ENCODE measurements at regions not wholly inside any gene's neighbourhood (a gene's known extent, or its start where the extent isn't known, plus 50 kb on each side); places are given as distances from the start of the nearest gene placed in this dataset.

DNA sequence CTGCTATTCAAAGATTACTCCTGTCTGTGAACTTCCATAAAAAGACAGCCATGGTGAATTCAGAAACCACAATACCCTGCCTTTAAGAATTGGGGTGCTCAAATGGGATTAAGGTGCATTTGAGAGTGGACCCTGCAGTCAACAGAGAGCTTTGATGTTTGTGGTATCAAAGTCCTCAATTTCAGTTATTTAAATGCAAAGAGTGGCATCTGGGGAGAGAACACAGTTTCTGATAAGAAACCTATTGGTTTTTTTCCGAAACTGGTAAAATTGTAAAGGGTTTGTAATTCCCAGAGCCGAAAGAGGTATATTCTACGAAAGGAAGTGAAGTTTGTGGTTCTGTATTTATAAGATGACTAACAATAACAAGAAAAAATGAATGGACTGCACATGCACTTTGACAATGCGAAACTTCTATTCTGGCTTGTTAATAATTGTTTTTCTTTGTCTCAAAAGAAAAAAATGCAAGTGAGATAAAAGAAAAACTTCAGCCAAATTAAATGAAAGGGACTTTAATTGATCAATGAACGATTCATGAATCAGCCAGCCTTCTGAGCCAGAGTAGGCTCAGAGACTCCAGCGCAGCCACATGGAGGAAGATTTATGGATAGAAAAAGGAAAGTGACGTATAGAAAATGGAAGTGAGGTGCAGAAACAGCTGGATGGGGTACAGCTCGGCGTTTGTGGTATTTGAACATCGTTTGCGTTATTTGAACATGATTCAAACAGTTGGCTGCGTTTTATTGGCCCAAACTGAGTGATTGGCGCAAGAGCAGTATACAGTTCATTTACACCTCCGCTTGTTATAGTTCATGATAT, 70.5 kb upstream of the DUSP22 start:
- TF ChIP-seq, protein P1, sequence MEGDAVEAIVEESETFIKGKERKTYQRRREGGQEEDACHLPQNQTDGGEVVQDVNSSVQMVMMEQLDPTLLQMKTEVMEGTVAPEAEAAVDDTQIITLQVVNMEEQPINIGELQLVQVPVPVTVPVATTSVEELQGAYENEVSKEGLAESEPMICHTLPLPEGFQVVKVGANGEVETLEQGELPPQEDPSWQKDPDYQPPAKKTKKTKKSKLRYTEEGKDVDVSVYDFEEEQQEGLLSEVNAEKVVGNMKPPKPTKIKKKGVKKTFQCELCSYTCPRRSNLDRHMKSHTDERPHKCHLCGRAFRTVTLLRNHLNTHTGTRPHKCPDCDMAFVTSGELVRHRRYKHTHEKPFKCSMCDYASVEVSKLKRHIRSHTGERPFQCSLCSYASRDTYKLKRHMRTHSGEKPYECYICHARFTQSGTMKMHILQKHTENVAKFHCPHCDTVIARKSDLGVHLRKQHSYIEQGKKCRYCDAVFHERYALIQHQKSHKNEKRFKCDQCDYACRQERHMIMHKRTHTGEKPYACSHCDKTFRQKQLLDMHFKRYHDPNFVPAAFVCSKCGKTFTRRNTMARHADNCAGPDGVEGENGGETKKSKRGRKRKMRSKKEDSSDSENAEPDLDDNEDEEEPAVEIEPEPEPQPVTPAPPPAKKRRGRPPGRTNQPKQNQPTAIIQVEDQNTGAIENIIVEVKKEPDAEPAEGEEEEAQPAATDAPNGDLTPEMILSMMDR (conservative IDR thresholded peaks at IDR 0.05): no peak
- no peak for TF ChIP-seq ZFX (IDR thresholded peaks at IDR 0.05)
- H3K27ac ChIP-seq: no peak overlapping the region

DNA sequence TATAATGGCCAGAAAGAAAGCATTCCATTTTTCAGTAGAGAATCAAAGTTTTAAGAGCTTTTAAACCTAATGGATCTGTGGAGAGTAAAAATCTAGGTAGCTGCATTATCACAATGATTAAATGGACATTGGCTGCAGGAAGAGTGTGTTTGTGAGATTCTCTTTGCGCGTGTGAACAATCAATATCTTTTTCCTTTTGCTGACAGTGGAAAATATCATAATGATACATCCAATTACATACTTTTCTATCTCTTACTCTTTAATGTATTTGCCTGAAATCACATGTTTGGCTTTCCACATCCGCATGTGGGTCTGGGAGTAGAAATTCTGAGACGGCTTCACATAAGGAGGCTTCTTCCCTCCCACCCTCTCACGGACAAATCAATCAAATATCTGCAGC, 69.8 kb upstream of the DUSP22 start:
- TF ChIP-seq, protein P1 (conservative IDR thresholded peaks at IDR 0.05): no peak
- TF ChIP-seq ZFX (IDR thresholded peaks at IDR 0.05): no peak
- H3K27ac ChIP-seq: no peak overlapping the region

DNA sequence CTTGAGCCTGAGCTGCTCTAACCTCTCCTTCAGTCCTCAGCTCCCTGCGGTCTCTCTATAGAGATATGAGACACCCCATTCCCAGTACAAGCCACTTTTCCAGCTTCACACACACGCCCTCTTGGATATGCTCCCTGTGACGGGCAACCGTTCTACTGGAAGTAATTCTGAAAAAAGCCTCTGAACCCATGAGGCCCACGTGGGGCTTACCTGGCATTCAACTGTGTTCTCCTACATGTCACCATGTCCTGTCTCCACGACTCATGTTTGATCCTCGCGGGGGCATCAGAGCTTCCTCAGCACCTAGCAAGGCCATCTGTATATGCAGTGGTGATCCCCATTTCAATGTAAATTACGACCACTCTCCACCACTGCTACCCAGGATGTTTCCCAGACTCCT, 69.2 kb upstream of the DUSP22 start:
- no peak overlapping the region for H3K27ac ChIP-seq
- TF ChIP-seq, protein P1 (conservative IDR thresholded peaks at IDR 0.05): no peak
- no peak for TF ChIP-seq ZFX (IDR thresholded peaks at IDR 0.05)

DNA sequence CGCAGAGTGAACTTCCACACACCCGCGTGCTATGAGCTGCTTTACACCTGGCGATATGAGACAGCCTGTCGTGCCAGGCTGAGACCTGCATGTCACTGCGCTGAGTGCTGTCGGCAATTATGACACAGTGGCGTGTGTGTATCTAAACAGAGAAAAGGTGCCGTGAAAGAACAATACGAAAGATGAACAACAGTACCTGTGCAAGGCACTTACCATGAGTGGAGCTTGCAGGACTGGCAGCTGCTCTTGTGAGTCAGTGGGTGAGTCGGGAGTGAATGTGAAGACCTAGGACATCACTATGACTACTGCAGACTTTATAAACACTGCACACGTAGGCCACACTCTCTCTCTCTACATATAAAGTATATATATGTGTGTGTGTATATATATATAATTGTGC, 68.5 kb upstream of the DUSP22 start:
- TF ChIP-seq, protein P1 (conservative IDR thresholded peaks at IDR 0.05): no peak
- TF ChIP-seq ZFX (IDR thresholded peaks at IDR 0.05): no peak
- no peak overlapping the region for H3K27ac ChIP-seq

DNA sequence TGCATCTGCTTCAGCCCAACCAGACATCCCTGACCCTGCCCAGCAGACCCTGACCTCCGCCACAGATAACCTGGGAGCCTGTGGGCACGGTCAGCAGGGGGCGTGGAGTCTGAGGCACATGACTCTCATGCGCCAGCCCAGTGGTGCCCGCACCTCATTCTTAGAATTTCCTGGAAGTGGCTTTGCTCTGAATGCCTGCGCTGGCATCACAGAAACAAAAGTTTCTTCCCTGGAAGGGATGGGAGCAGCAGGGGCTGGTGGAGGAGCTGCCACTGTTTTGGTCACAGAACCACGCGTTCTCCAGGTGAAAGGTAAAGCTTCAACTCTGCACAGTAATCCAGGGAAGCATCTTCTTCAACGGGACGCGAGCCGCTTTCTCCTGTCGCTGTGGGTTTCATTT, 67.9 kb upstream of the DUSP22 start:
- TF ChIP-seq, protein P1 (conservative IDR thresholded peaks at IDR 0.05): no peak
- H3K27ac ChIP-seq: no peak overlapping the region

DNA sequence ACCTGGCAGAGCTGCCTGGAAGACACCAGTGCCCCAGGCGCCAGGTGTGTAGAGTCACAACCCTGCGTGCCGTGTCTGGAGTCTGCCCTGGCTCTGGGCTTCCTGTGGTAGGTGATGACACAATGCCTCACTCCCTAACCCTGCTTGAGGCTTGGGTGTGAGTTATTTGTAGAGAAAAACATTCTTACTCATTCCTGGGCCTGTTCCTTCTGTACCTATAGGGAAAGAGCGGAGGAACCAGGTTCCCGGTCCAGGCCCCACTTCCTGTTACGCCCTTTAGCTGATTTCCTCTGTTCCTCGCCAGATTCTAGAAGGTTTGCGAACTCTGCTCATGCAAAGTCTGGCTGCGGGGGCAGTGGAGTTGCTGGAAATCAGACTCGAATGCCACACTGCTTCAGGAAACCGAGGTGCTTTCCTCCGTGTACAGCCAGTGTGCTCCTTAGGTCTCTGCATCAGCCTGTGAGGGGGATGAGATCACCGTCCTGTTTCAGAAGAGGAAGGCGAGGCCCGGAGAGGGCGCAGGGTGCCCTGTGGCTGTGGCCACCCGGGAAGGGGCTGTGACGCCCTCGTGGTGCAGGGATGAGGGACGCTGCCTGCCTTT, 67.1 kb upstream of the DUSP22 start:
- TF ChIP-seq ZFX (IDR thresholded peaks at IDR 0.05): no peak
- TF ChIP-seq, protein P1 (conservative IDR thresholded peaks at IDR 0.05): no peak

DNA sequence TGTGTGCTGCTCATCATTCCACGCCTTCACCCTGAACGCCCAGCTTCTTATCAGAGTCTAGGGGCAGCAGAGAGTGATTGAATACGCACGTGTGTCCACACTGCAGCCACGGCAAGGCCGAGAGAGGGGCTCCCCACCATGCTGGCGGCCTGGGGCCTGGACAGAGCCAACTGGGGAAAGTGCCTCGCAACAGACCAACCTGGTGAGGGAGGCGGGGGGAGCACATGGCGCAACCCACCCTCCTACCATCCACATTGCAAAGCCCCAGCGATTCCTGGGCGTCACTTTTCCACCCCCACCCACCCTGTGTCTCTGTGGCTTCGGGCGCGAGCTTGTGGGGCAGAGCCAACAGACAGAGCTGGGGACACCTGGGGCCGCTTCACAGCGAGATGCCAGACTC, 66.4 kb upstream of the DUSP22 start:
- TF ChIP-seq ZFX (IDR thresholded peaks at IDR 0.05): no peak
- TF ChIP-seq, protein P1 (conservative IDR thresholded peaks at IDR 0.05): no peak

More for the DNA sequence above, 67.1 kb upstream of the DUSP22 start:
- H3K27ac ChIP-seq: no peak overlapping the region

More for the DNA sequence above, 66.4 kb upstream of the DUSP22 start:
- H3K27ac ChIP-seq: no peak overlapping the region

Measured in C4-2B (cell line).